K562 (cell line): ENCODE measurements at regions not wholly inside any gene's neighbourhood (a gene's known extent, or its start where the extent isn't known, plus 50 kb on each side); places are given as distances from the start of the nearest gene placed in this dataset.

Experiments
- ATAC-seq: fragments of 200-7000 bp; cut with Tn5 transposase; 3 replicates; pipeline ENCODE4 v1.9.1; 2020; ENCODE audit warnings: moderate library complexity
- BruUV-seq: library from RNA; stranded (reverse); fragments of 400-500 nt; replicated peaks from 2 replicates; lab custom pipeline; 2021; lab: Mats Ljungman, UMichigan
- CTCF ChIA-PET: fragments of 300-600 bp; formaldehyde crosslinking; extraction: SDS; loops from one replicate; lab custom pipeline; 2021; ENCODE audit warnings: low intra/inter-chr PET ratio; lab: Yijun Ruan, JAX
- POLR2A ChIA-PET: fragments of 300-600, 350-650 bp; sonication (Branson Sonifier 250); formaldehyde crosslinking; extraction: SDS; loops from one replicate; lab custom pipeline; 2021; ENCODE audit warnings: antibody characterized with exemption, inconsistent platforms; lab: Yijun Ruan, JAX
- DNase-seq, 4 experiments: peaks; one replicate each; pipeline versions ENCODE4 v3.0.0 to v3.0.0-alpha.2; 2011 to 2018; ENCODE audit warnings: low spot score in 3 of 4, mixed read lengths in 3 of 4; ENCODE audit errors: extremely low read depth in 1 of 4
- FAIRE-seq: peaks from 2 replicates; lab custom pipeline; 2011; peaks lifted over from hg19 to GRCh38; lab: Jason Lieb, UNC
- H2AFZ ChIP-seq: 2 replicates; pipeline ENCODE4 v1.6.0; 2011; ENCODE audit warnings: low read depth, low read length, control low read depth, inconsistent platforms
- H3K27ac ChIP-seq: fragments of 200-600 bp; 3 replicates; pipeline ENCODE4 v1.8.0; 2011; ENCODE audit warnings: low read depth, mild to moderate bottlenecking, control low read depth, inconsistent platforms, low read length, moderate library complexity, mixed read lengths; ENCODE audit errors: extremely low read depth
- H3K27me3 ChIP-seq, 2 experiments: fragments of 300-600 bp in 1 of 2; 2 replicates in 1 of 2; 3 replicates in 1 of 2; pipeline versions ENCODE4 v1.6.0 to v1.8.0; 2011; ENCODE audit warnings: inconsistent platforms in 2 of 2, low read length in 2 of 2, mild to moderate bottlenecking in 1 of 2, mixed read lengths in 1 of 2, moderate library complexity in 1 of 2; ENCODE audit not compliant: control insufficient read depth in 2 of 2, insufficient read depth in 2 of 2
- H3K36me3 ChIP-seq: fragments of 300-600 bp; 3 replicates; pipeline ENCODE4 v1.8.0; 2011; ENCODE audit warnings: mild to moderate bottlenecking, low read length, inconsistent platforms; ENCODE audit not compliant: control insufficient read depth, insufficient read depth
- H3K4me1 ChIP-seq, 2 experiments: fragments of 200-600 bp in 1 of 2; replicated peaks in 1 of 2; 2 replicates in 1 of 2; 3 replicates in 1 of 2; pipeline versions ENCODE4 v1.5.1 to v1.8.0; 2011; ENCODE audit warnings: inconsistent platforms in 2 of 2, low read length in 2 of 2, mild to moderate bottlenecking in 1 of 2, mixed read lengths in 1 of 2, moderate library complexity in 1 of 2; ENCODE audit not compliant: control insufficient read depth in 2 of 2, insufficient read depth in 2 of 2
- H3K4me2 ChIP-seq: 2 replicates; pipeline ENCODE4 v1.6.1; 2011; ENCODE audit warnings: low read length, control low read depth, inconsistent platforms, mixed read lengths; ENCODE audit not compliant: insufficient read depth
- H3K4me3 ChIP-seq: fragments of 200-600 bp; sonication (generic), shearing (Covaris generic); 2 replicates; pipeline ENCODE4 v1.5.1; 2016; ENCODE audit warnings: control low read depth, inconsistent platforms
- H3K79me2 ChIP-seq: fragments of 200-600 bp; 3 replicates; pipeline ENCODE4 v1.8.0; 2011; ENCODE audit warnings: low read length, inconsistent platforms; ENCODE audit not compliant: control insufficient read depth, insufficient read depth
- H3K9ac ChIP-seq, 2 experiments: 2 replicates each; pipeline versions ENCODE4 v1.6.0 to v1.6.1; 2011; ENCODE audit warnings: low read depth in 2 of 2, low read length in 2 of 2, control low read depth in 1 of 2, inconsistent platforms in 1 of 2, mild to moderate bottlenecking in 1 of 2, mixed read lengths in 1 of 2; ENCODE audit not compliant: insufficient read depth in 1 of 2
- H3K9me1 ChIP-seq: one replicate; pipeline ENCODE4 v1.6.0; 2011; ENCODE audit warnings: inconsistent platforms, mild to moderate bottlenecking, low read length, moderate library complexity; ENCODE audit not compliant: control insufficient read depth, insufficient read depth
- H3K9me3 ChIP-seq: replicated peaks from 2 replicates; pipeline ENCODE4 v1.5.1; 2011; ENCODE audit warnings: low read depth, low read length, inconsistent platforms; ENCODE audit not compliant: control insufficient read depth, insufficient read depth
- H4K20me1 ChIP-seq: replicated peaks from 2 replicates; pipeline ENCODE4 v1.6.1; 2011; ENCODE audit warnings: low read length, inconsistent platforms, mixed read lengths; ENCODE audit not compliant: control insufficient read depth, insufficient read depth
- CCAR2 ChIP-seq: fragments of 200-400 bp; formaldehyde crosslinking; IDR thresholded peaks from 2 replicates; pipeline ENCODE4 v1.6.1; 2017; ENCODE audit warnings: mild to moderate bottlenecking, low read depth, low read length
- HNRNPL ChIP-seq: fragments of 200-400 bp; formaldehyde crosslinking; IDR thresholded peaks from 2 replicates; pipeline ENCODE4 v1.6.1; 2017; ENCODE audit warnings: low read depth, mild to moderate bottlenecking, low read length
- MBD2 ChIP-seq: sonication (generic); IDR thresholded peaks from 2 replicates; pipeline ENCODE4 v1.6.1; 2016; ENCODE audit warnings: low read depth, borderline replicate concordance
- NCOA1 ChIP-seq: fragments of 450-650 bp; IDR thresholded peaks from 2 replicates; pipeline ENCODE4 v1.6.1; 2016; ENCODE audit warnings: low read depth
- RBM22 ChIP-seq: fragments of 200-400 bp; formaldehyde crosslinking; IDR thresholded peaks from 2 replicates; pipeline ENCODE4 v1.6.1; 2018; ENCODE audit warnings: low read length, low read depth; ENCODE audit not compliant: poor library complexity, severe bottlenecking
- SMARCA4 ChIP-seq: fragments of 450-650 bp; IDR thresholded peaks from 2 replicates; pipeline ENCODE4 v1.6.1; 2016
- SP1 ChIP-seq: sonication (generic); formaldehyde crosslinking; IDR thresholded peaks from 2 replicates; pipeline ENCODE4 v1.8.1; 2022; ENCODE audit warnings: mild to moderate bottlenecking, missing genetic modification reagents
- SPI1 ChIP-seq: IDR thresholded peaks from 2 replicates; pipeline ENCODE4 v1.6.1; 2011; ENCODE audit warnings: low read depth, low read length, control low read depth, borderline replicate concordance
- SUPT5H ChIP-seq: fragments of 450-650 bp; IDR thresholded peaks from 2 replicates; pipeline ENCODE4 v1.6.1; 2016
- TAF7 ChIP-seq: fragments of 450-650 bp; IDR thresholded peaks from 2 replicates; pipeline ENCODE4 v1.6.1; 2016; ENCODE audit warnings: missing genetic modification characterization, missing compliant biosample characterization
- TCF7 ChIP-seq: sonication (generic); IDR thresholded peaks from 2 replicates; pipeline ENCODE4 v1.6.1; 2016; ENCODE audit warnings: antibody characterized with exemption, borderline replicate concordance
- TGIF2 ChIP-seq: sonication (generic); formaldehyde crosslinking; IDR thresholded peaks from 2 replicates; pipeline ENCODE4 v1.8.1; 2022; ENCODE audit warnings: mild to moderate bottlenecking, missing genetic modification reagents, moderate library complexity
- YBX1 ChIP-seq: fragments of 450-650 bp; IDR thresholded peaks from 2 replicates; pipeline ENCODE4 v1.7.1; 2016; ENCODE audit warnings: mild to moderate bottlenecking
- ZNF431 ChIP-seq: sonication (generic); formaldehyde crosslinking; IDR thresholded peaks from 2 replicates; pipeline ENCODE4 v1.8.0; 2022; ENCODE audit warnings: mild to moderate bottlenecking, missing genetic modification reagents
- in situ Hi-C: fragments of 300-500 bp; cut with MboI; formaldehyde crosslinking; loops from 4 replicates; pipeline ENCODE4 v1.15.0; 2018; ENCODE audit warnings: inconsistent platforms, mixed read lengths
- intact Hi-C: fragments of 100-400 bp; cut with micrococcal nuclease; formaldehyde crosslinking; loops from 2 replicates; pipeline ENCODE4 v1.14.2; 2022
- TF ChIP-seq, protein P1 (sequence below): conservative IDR thresholded peaks from 2 replicates; pipeline ENCODE4 v1.6.1; 2011; ENCODE audit warnings: low read depth, mild to moderate bottlenecking, low read length; ENCODE audit not compliant: control insufficient read depth
- TF ChIP-seq, protein P2 (sequence below), 2 experiments: fragments of 450-650 bp in 1 of 2; sonication (generic) in 1 of 2; formaldehyde crosslinking; conservative IDR thresholded peaks; 2 replicates each; pipeline versions ENCODE4 v1.4.0 to v1.8.1; 2020 to 2022; ENCODE audit warnings: mild to moderate bottlenecking in 1 of 2, missing genetic modification reagents in 1 of 2
- TF ChIP-seq, protein P3 (sequence below): fragments of 450-650 bp; IDR thresholded peaks from 2 replicates; pipeline ENCODE4 v1.7.1; 2018; ENCODE audit warnings: mild to moderate bottlenecking, low read depth; ENCODE audit not compliant: partially characterized antibody
- TF ChIP-seq, protein P4 (sequence below): fragments of 150-350 bp; conservative IDR thresholded peaks from 2 replicates; pipeline ENCODE4 v1.6.1; 2014; ENCODE audit warnings: low read length

DNA sequence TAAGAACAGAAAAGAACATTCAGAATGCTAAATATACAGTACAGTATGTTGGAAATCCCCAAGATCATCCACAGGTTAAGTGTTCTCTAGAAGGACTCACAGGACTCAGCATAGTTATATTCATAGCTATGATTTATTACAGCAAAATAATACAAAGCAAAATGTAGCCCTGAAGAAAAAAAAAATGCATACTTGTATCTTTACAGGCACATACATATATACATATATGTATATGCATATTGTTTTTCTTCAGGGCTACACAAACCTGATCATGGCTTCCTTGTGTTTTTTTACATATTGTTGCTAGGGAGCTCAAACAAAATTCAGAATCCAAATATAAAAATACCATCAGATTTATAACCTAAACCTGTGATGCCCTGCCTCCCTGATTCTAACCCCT, 78.5 kb downstream of the TUBA3C start:
- Histone ChIP-seq H3K9me1 (no peaks in the 10 kb centered on the region), H4K20me1 (no peaks in the 10 kb centered on the region), H3K27me3 (no peaks in the 10 kb centered on the region), H3K4me2 (no peak overlapping the region), H3K9me3 (no peaks in the 10 kb centered on the region), H3K4me1 (no peaks in the 10 kb centered on the region), H2AFZ (no peak overlapping the region), H3K79me2 (no peaks in the 10 kb centered on the region), H3K9ac (no peak overlapping the region), H3K27ac (no peak overlapping the region), H3K36me3 (no peaks in the 10 kb centered on the region), H3K4me3 (no peak overlapping the region)
- POLR2A ChIA-PET, result no interaction called here
- DNase-seq, result no peak
- no TSS peak for BruUV-seq
- ATAC-seq, result no peak
- no peak for FAIRE-seq
- intact Hi-C loops (no loop called here), in situ Hi-C loops (no loop called here)
- CTCF ChIA-PET, result no interaction called here
- TF ChIP-seq ZNF431 (CRISPR knock-in tag) (no peak), TCF7 (no peak), SMARCA4 (no peak), SUPT5H (no peak), SP1 (no peak), SPI1 (no peak), MBD2 (no peak), RBM22 (no peak), CCAR2 (no peak), NCOA1 (no peak), YBX1 (no peak), TGIF2 (CRISPR knock-in tag) (no peak), TAF7 (no peak), HNRNPL (no peak)
- TF ChIP-seq, protein P1, sequence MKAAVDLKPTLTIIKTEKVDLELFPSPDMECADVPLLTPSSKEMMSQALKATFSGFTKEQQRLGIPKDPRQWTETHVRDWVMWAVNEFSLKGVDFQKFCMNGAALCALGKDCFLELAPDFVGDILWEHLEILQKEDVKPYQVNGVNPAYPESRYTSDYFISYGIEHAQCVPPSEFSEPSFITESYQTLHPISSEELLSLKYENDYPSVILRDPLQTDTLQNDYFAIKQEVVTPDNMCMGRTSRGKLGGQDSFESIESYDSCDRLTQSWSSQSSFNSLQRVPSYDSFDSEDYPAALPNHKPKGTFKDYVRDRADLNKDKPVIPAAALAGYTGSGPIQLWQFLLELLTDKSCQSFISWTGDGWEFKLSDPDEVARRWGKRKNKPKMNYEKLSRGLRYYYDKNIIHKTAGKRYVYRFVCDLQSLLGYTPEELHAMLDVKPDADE, result no peak
- TF ChIP-seq, protein P2, sequence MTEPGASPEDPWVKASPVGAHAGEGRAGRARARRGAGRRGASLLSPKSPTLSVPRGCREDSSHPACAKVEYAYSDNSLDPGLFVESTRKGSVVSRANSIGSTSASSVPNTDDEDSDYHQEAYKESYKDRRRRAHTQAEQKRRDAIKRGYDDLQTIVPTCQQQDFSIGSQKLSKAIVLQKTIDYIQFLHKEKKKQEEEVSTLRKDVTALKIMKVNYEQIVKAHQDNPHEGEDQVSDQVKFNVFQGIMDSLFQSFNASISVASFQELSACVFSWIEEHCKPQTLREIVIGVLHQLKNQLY (CRISPR knock-in tag; conservative IDR thresholded peaks at IDR 0.05), result no peak
- TF ChIP-seq, protein P3, sequence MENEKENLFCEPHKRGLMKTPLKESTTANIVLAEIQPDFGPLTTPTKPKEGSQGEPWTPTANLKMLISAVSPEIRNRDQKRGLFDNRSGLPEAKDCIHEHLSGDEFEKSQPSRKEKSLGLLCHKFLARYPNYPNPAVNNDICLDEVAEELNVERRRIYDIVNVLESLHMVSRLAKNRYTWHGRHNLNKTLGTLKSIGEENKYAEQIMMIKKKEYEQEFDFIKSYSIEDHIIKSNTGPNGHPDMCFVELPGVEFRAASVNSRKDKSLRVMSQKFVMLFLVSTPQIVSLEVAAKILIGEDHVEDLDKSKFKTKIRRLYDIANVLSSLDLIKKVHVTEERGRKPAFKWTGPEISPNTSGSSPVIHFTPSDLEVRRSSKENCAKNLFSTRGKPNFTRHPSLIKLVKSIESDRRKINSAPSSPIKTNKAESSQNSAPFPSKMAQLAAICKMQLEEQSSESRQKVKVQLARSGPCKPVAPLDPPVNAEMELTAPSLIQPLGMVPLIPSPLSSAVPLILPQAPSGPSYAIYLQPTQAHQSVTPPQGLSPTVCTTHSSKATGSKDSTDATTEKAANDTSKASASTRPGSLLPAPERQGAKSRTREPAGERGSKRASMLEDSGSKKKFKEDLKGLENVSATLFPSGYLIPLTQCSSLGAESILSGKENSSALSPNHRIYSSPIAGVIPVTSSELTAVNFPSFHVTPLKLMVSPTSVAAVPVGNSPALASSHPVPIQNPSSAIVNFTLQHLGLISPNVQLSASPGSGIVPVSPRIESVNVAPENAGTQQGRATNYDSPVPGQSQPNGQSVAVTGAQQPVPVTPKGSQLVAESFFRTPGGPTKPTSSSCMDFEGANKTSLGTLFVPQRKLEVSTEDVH, result no peak
- TF ChIP-seq, protein P4, sequence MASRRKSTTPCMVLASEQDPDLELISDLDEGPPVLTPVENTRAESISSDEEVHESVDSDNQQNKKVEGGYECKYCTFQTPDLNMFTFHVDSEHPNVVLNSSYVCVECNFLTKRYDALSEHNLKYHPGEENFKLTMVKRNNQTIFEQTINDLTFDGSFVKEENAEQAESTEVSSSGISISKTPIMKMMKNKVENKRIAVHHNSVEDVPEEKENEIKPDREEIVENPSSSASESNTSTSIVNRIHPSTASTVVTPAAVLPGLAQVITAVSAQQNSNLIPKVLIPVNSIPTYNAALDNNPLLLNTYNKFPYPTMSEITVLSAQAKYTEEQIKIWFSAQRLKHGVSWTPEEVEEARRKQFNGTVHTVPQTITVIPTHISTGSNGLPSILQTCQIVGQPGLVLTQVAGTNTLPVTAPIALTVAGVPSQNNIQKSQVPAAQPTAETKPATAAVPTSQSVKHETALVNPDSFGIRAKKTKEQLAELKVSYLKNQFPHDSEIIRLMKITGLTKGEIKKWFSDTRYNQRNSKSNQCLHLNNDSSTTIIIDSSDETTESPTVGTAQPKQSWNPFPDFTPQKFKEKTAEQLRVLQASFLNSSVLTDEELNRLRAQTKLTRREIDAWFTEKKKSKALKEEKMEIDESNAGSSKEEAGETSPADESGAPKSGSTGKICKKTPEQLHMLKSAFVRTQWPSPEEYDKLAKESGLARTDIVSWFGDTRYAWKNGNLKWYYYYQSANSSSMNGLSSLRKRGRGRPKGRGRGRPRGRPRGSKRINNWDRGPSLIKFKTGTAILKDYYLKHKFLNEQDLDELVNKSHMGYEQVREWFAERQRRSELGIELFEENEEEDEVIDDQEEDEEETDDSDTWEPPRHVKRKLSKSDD, result no peak
